ENCODE measurements at regions not wholly inside any gene's neighbourhood (a gene's known extent, or its start where the extent isn't known, plus 50 kb on each side); places are given as distances from the start of the nearest gene placed in this dataset.

- TF ChIP-seq POLR2A (IDR thresholded peaks at IDR 0.05) (no peak), POLR2AphosphoS5 (IDR thresholded peaks at IDR 0.05) (no peak)
Observed at GRCh38 chr12:86730233-86730632, 474.0 kb upstream of the MGAT4C start.

All from upper lobe of left lung (tissue), 4 donors.